ENCODE measurements at regions not wholly inside any gene's neighbourhood (a gene's known extent, or its start where the extent isn't known, plus 50 kb on each side); places are given as distances from the start of the nearest gene placed in this dataset.

GRCh38 chr14:56422221-56422620 lies 157.4 kb upstream of the TMEM260 start:
- Histone ChIP-seq H3K4me3 (ENCODE audit: low read depth, low read length, poor library complexity, severe bottlenecking) (no peak overlapping the region), H3K9me2 (ENCODE audit: low read depth, low read length) (no peaks in the 10 kb centered on the region), H2AFZ (ENCODE audit: low read length) (no peak overlapping the region), H3F3A (ENCODE audit: insufficient read depth, low read length) (no peaks in the 10 kb centered on the region), H4K20me1 (ENCODE audit: insufficient read depth, low read length) (no peaks in the 10 kb centered on the region), H3K27ac (ENCODE audit: low read depth, low read length, poor library complexity, severe bottlenecking) (no peak overlapping the region), H3K27me3 (ENCODE audit: insufficient read depth, low read length) (no peaks in the 10 kb centered on the region), H3K9ac (ENCODE audit: low read length) (no peak overlapping the region), H3K79me2 (ENCODE audit: insufficient read depth, low read length) (no peaks in the 10 kb centered on the region), H3K9me3 (ENCODE audit: low read length) (no peaks in the 10 kb centered on the region), H3K4me2 (ENCODE audit: low read length) (no peak overlapping the region), H3K36me3 (ENCODE audit: insufficient read depth, low read length) (no peaks in the 10 kb centered on the region), H3K4me1 (ENCODE audit: insufficient read depth, low read length, severe bottlenecking) (no peaks in the 10 kb centered on the region)
- TF ChIP-seq, protein P1, sequence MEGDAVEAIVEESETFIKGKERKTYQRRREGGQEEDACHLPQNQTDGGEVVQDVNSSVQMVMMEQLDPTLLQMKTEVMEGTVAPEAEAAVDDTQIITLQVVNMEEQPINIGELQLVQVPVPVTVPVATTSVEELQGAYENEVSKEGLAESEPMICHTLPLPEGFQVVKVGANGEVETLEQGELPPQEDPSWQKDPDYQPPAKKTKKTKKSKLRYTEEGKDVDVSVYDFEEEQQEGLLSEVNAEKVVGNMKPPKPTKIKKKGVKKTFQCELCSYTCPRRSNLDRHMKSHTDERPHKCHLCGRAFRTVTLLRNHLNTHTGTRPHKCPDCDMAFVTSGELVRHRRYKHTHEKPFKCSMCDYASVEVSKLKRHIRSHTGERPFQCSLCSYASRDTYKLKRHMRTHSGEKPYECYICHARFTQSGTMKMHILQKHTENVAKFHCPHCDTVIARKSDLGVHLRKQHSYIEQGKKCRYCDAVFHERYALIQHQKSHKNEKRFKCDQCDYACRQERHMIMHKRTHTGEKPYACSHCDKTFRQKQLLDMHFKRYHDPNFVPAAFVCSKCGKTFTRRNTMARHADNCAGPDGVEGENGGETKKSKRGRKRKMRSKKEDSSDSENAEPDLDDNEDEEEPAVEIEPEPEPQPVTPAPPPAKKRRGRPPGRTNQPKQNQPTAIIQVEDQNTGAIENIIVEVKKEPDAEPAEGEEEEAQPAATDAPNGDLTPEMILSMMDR (IDR thresholded peaks at IDR 0.05; ENCODE audit: low read length), result no peak
- TF ChIP-seq EZH2 (IDR thresholded peaks at IDR 0.05; ENCODE audit: borderline replicate concordance, low read length), result no peak

DNA sequence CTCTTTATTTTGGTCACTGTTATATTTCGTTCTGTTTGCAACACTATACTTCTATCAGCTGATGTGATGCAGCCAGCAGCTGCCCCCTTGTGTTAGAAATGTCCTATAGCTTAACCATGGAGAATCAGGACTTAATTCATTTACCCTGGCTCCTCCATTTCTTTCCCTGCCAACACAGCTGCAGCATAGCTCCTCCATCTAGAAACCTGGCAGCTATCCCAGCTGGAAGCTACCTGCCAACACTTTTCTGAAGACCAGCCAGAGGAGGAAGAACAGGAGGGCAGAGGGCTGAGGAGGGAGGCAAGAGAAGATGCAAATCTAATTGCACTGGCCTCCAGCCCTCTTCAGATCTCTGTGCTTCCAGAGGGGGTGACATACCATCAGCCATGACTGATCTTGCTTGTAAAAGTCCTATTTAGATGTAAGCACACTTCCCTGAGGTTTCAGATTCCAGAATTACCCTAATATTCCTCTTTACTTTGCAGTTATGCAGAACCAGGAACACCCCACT lies 156.8 kb upstream of the TMEM260 start:
- no peaks in the 10 kb centered on the region for H4K20me1 ChIP-seq (ENCODE audit: insufficient read depth, low read length)
- H3K4me1 ChIP-seq (ENCODE audit: insufficient read depth, low read length, severe bottlenecking), result no peaks in the 10 kb centered on the region
- H3K36me3 ChIP-seq (ENCODE audit: insufficient read depth, low read length), result no peaks in the 10 kb centered on the region
- H3K27me3 ChIP-seq (ENCODE audit: insufficient read depth, low read length), result no peaks in the 10 kb centered on the region
- no peak overlapping the region for H3K27ac ChIP-seq (ENCODE audit: low read depth, low read length, poor library complexity, severe bottlenecking)
- no peak overlapping the region for H3K4me3 ChIP-seq (ENCODE audit: low read depth, low read length, poor library complexity, severe bottlenecking)
- no peaks in the 10 kb centered on the region for H3K9me2 ChIP-seq (ENCODE audit: low read depth, low read length)
- H3F3A ChIP-seq (ENCODE audit: insufficient read depth, low read length), result no peaks in the 10 kb centered on the region
- TF ChIP-seq, protein P1 (IDR thresholded peaks at IDR 0.05; ENCODE audit: low read length), result peak; percentile 56
- no peak for TF ChIP-seq EZH2 (IDR thresholded peaks at IDR 0.05; ENCODE audit: borderline replicate concordance, low read length)
- H3K79me2 ChIP-seq (ENCODE audit: insufficient read depth, low read length), result no peaks in the 10 kb centered on the region
- H3K4me2 ChIP-seq (ENCODE audit: low read length), result no peak overlapping the region
- H3K9ac ChIP-seq (ENCODE audit: low read length), result no peak overlapping the region
- H3K9me3 ChIP-seq (ENCODE audit: low read length), result no peaks in the 10 kb centered on the region
- H2AFZ ChIP-seq (ENCODE audit: low read length), result no peak overlapping the region

GRCh38 chr14:56423544-56423943 lies 156.1 kb upstream of the TMEM260 start:
- H3K4me2 ChIP-seq (ENCODE audit: low read length), result no peak overlapping the region
- TF ChIP-seq, protein P1 (IDR thresholded peaks at IDR 0.05; ENCODE audit: low read length), result no peak
- TF ChIP-seq EZH2 (IDR thresholded peaks at IDR 0.05; ENCODE audit: borderline replicate concordance, low read length), result no peak

More at GRCh38 chr14:56423544-56423943, 156.1 kb upstream of the TMEM260 start:
- H3K4me3 ChIP-seq (ENCODE audit: low read depth, low read length, poor library complexity, severe bottlenecking), result no peak overlapping the region
- no peak overlapping the region for H2AFZ ChIP-seq (ENCODE audit: low read length)
- no peaks in the 10 kb centered on the region for H3K27me3 ChIP-seq (ENCODE audit: insufficient read depth, low read length)
- no peaks in the 10 kb centered on the region for H3K36me3 ChIP-seq (ENCODE audit: insufficient read depth, low read length)
- no peaks in the 10 kb centered on the region for H3K4me1 ChIP-seq (ENCODE audit: insufficient read depth, low read length, severe bottlenecking)
- no peak overlapping the region for H3K9ac ChIP-seq (ENCODE audit: low read length)
- H3K79me2 ChIP-seq (ENCODE audit: insufficient read depth, low read length), result no peaks in the 10 kb centered on the region
- no peaks in the 10 kb centered on the region for H3F3A ChIP-seq (ENCODE audit: insufficient read depth, low read length)
- H4K20me1 ChIP-seq (ENCODE audit: insufficient read depth, low read length), result no peaks in the 10 kb centered on the region
- H3K27ac ChIP-seq (ENCODE audit: low read depth, low read length, poor library complexity, severe bottlenecking), result no peak overlapping the region
- no peaks in the 10 kb centered on the region for H3K9me2 ChIP-seq (ENCODE audit: low read depth, low read length)
- H3K9me3 ChIP-seq (ENCODE audit: low read length), result no peaks in the 10 kb centered on the region
